Adrenal gland (tissue), 9 donors: ENCODE measurements at regions not wholly inside any gene's neighbourhood (a gene's known extent, or its start where the extent isn't known, plus 50 kb on each side); places are given as distances from the start of the nearest gene placed in this dataset.

Experiments used
- DNase-seq, 7 donors: peaks; one replicate each; pipeline ENCODE4 v3.0.0-alpha.2; 2019 to 2020
- H3K27ac ChIP-seq, 5 donors: fragments of 200-600 bp; sonication (generic) in 4 of 5; 1 replicate in 3 of 5; 2 replicates in 2 of 5; pipeline versions ENCODE4 v1.5.1 to v1.8.0; 2016 to 2020; ENCODE audit warnings: mild to moderate bottlenecking in 1 of 5
- H3K27me3 ChIP-seq: fragments of 200-600 bp; 2 replicates; pipeline ENCODE4 v1.8.0; 2021
- H3K36me3 ChIP-seq, 2 donors: fragments of 200-600 bp; replicated peaks in 1 of 2; 1 replicate in 1 of 2; 2 replicates in 1 of 2; pipeline versions ENCODE4 v1.5.1 to v1.8.0; 2018 to 2022
- H3K4me1 ChIP-seq, 2 donors: fragments of 200-600 bp; replicated peaks in 1 of 2; 1 replicate in 1 of 2; 2 replicates in 1 of 2; pipeline versions ENCODE4 v1.5.1 to v1.8.0; 2018 to 2021
- H3K4me3 ChIP-seq, 4 donors: fragments of 200-600 bp; sonication (generic) in 3 of 4; one replicate each; pipeline ENCODE4 v1.5.1; 2016 to 2018
- H3K9me3 ChIP-seq, 3 donors: fragments of 200-600 bp; sonication (generic) in 1 of 3; replicated peaks in 1 of 3; 1 replicate in 2 of 3; 2 replicates in 1 of 3; pipeline versions ENCODE4 v1.5.1 to v1.8.0; 2016 to 2021
- POLR2A ChIP-seq, 2 donors: fragments of 450-650 bp; IDR thresholded peaks; one replicate each; pipeline ENCODE4 v1.6.1; 2017; ENCODE audit warnings: antibody characterized with exemption in 2 of 2, mild to moderate bottlenecking in 2 of 2, moderate library complexity in 1 of 2
- WGBS, 4 donors: extraction: QIAGEN DNeasy Blood & Tissue Kit in 2 of 4; methylation state at CpG; one replicate each; pipeline versions ENCODE4 v1.1.5 to v1.1.7; 2013 to 2017; 5-methylcytosine and 5-hydroxymethylcytosine counted together
- intact Hi-C, 2 donors: fragments of 100-400 bp; cut with DNase I; formaldehyde crosslinking; loops; one replicate each; pipeline versions ENCODE4 v1.14.1 to v1.15.0; 2022 to 2023
- TF ChIP-seq, protein P1 (sequence below), 6 experiments: fragments of 450-650 bp in 4 of 6; fragments of 200-600 bp in 2 of 6; sonication (generic) in 1 of 6; IDR thresholded peaks; 1 replicate in 5 of 6; 2 replicates in 1 of 6; pipeline versions ENCODE4 v1.5.1 to v1.8.0; 2016 to 2021; ENCODE audit warnings: antibody characterized with exemption in 6 of 6, mild to moderate bottlenecking in 2 of 6, moderate library complexity in 1 of 6
- donor health status: healthy with polysubstance abuse.
- donor health status: Bipolar disorder and iron deficiency.
- donor health status: DM: yes; HTN: yes; CAD: no.
- donor health status: DM: no; HTN: no; CAD: no.
- donor health status: DM: no; HTN: no; CAD: no.

DNA sequence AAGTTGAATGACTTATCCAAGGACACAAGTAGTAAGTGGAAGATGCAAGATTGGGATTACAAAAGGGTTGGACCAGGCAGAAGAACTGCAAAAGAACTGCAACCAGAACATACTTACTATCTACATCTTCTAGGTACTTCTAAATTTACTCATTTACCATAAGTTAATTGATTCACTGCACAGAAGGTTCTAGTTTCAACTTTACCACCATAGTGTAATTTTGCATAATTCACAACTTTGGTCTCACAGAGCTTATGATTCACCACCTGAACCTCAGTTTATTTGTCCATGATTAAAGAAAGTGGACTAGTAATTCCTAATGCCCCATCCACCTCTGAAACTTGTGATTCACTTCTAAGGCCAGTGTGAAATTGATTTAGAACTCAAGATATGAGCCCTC lies 236.8 kb upstream of the UBE2E2 start:
- no peak for TF ChIP-seq POLR2A (IDR thresholded peaks at IDR 0.05)
- TF ChIP-seq, protein P1, sequence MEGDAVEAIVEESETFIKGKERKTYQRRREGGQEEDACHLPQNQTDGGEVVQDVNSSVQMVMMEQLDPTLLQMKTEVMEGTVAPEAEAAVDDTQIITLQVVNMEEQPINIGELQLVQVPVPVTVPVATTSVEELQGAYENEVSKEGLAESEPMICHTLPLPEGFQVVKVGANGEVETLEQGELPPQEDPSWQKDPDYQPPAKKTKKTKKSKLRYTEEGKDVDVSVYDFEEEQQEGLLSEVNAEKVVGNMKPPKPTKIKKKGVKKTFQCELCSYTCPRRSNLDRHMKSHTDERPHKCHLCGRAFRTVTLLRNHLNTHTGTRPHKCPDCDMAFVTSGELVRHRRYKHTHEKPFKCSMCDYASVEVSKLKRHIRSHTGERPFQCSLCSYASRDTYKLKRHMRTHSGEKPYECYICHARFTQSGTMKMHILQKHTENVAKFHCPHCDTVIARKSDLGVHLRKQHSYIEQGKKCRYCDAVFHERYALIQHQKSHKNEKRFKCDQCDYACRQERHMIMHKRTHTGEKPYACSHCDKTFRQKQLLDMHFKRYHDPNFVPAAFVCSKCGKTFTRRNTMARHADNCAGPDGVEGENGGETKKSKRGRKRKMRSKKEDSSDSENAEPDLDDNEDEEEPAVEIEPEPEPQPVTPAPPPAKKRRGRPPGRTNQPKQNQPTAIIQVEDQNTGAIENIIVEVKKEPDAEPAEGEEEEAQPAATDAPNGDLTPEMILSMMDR (IDR thresholded peaks at IDR 0.05) = no peak
- H3K36me3 ChIP-seq = no peaks in the 10 kb centered on the region
- no peaks in the 10 kb centered on the region for H3K4me1 ChIP-seq
- H3K9me3 ChIP-seq = no peaks in the 10 kb centered on the region
- no peak overlapping the region for H3K27ac ChIP-seq
- DNase-seq = no peak
- intact Hi-C loops = no loop called here
- no peak overlapping the region for H3K4me3 ChIP-seq
- H3K27me3 ChIP-seq = no peaks in the 10 kb centered on the region

GRCh38 chr3:22969276-22969675 lies 233.9 kb upstream of the UBE2E2 start:
- no peak overlapping the region for H3K4me3 ChIP-seq
- H3K4me1 ChIP-seq = no peaks in the 10 kb centered on the region
- H3K9me3 ChIP-seq = no peaks in the 10 kb centered on the region
- DNase-seq = no peak
- 33 to 88% (median 79%) methylated on average over 1 of the region's 1 CpG; no CpG with 5 or more reads in 1 of the 4 donors for WGBS, 4 donors
- no peak overlapping the region for H3K27ac ChIP-seq
- no peaks in the 10 kb centered on the region for H3K27me3 ChIP-seq
- intact Hi-C loops = no loop called here
- no peak for TF ChIP-seq POLR2A (IDR thresholded peaks at IDR 0.05)
- TF ChIP-seq, protein P1 (IDR thresholded peaks at IDR 0.05) = no peak
- H3K36me3 ChIP-seq = no peaks in the 10 kb centered on the region

GRCh38 chr3:22971497-22971896 lies 231.6 kb upstream of the UBE2E2 start:
- H3K9me3 ChIP-seq = no peaks in the 10 kb centered on the region
- H3K27ac ChIP-seq = no peak overlapping the region
- no peaks in the 10 kb centered on the region for H3K36me3 ChIP-seq
- DNase-seq = no peak
- TF ChIP-seq, protein P1 (IDR thresholded peaks at IDR 0.05) = no peak
- no peak for TF ChIP-seq POLR2A (IDR thresholded peaks at IDR 0.05)
- no peaks in the 10 kb centered on the region for H3K4me1 ChIP-seq
- WGBS, 4 donors = 91 to 97% (median 91%) methylated on average over 3 of the region's 3 CpGs
- no peak overlapping the region for H3K4me3 ChIP-seq
- no peaks in the 10 kb centered on the region for H3K27me3 ChIP-seq
- intact Hi-C loops = no loop called here

GRCh38 chr3:22977042-22977441 lies 226.1 kb upstream of the UBE2E2 start:
- TF ChIP-seq, protein P1 (IDR thresholded peaks at IDR 0.05) = no peak
- no peak for TF ChIP-seq POLR2A (IDR thresholded peaks at IDR 0.05)
- Histone ChIP-seq H3K36me3 (no peaks in the 10 kb centered on the region), H3K27ac (no peak overlapping the region), H3K27me3 (no peaks in the 10 kb centered on the region), H3K4me3 (no peak overlapping the region), H3K9me3 (no peaks in the 10 kb centered on the region), H3K4me1 (no peaks in the 10 kb centered on the region)
- intact Hi-C loops = no loop called here
- WGBS, 4 donors = 47 to 91% (median 71%) methylated on average over 1 to 2 of the region's 2 CpGs
- DNase-seq = no peak
